Loucy (cell line): ENCODE measurements at regions not wholly inside any gene's neighbourhood (a gene's known extent, or its start where the extent isn't known, plus 50 kb on each side); places are given as distances from the start of the nearest gene placed in this dataset.

Source experiments
- CTCF ChIP-seq: fragments of 200-600 bp; sonication (generic); conservative IDR thresholded peaks from 2 replicates; pipeline ENCODE4 v1.5.1; 2014; ENCODE audit warnings: mild to moderate bottlenecking, antibody characterized with exemption, low read length
- EZH2phosphoT487 ChIP-seq: fragments of 200-600 bp; IDR thresholded peaks from 2 replicates; pipeline ENCODE4 v1.6.1; 2018; ENCODE audit warnings: antibody characterized with exemption, mild to moderate bottlenecking, moderate library complexity, borderline replicate concordance

- no peak for TF ChIP-seq CTCF
- TF ChIP-seq EZH2phosphoT487: no peak
These were observed 220.3 kb downstream of the KIF26A start for GRCh38 chr14:104358528-104359300.
